Neural crest cell (in vitro differentiated cells): ENCODE measurements at regions not wholly inside any gene's neighbourhood (a gene's known extent, or its start where the extent isn't known, plus 50 kb on each side); places are given as distances from the start of the nearest gene placed in this dataset.

ENCODE experiments used
- DNase-seq: peaks from one replicate; pipeline ENCODE4 v3.0.0; 2021; ENCODE audit warnings: low read depth, mixed read lengths, low spot score
- H3K27ac Mint-ChIP-seq: one replicate; pipeline ENCODE4 v1.8.0; 2021; ENCODE audit warnings: mild to moderate bottlenecking, mixed read lengths; ENCODE audit not compliant: unreplicated experiment
- H3K27me3 Mint-ChIP-seq: 2 replicates; pipeline ENCODE4 v1.8.0; 2021; ENCODE audit warnings: low read depth, mild to moderate bottlenecking, mixed read lengths
- H3K36me3 Mint-ChIP-seq: 2 replicates; pipeline ENCODE4 v1.8.0; 2021; ENCODE audit warnings: low read depth, mild to moderate bottlenecking, mixed read lengths
- H3K4me1 Mint-ChIP-seq: 2 replicates; pipeline ENCODE4 v1.8.0; 2021; ENCODE audit warnings: mixed read lengths
- H3K4me3 Mint-ChIP-seq: one replicate; pipeline ENCODE4 v1.8.0; 2021; ENCODE audit warnings: mild to moderate bottlenecking, mixed read lengths
- H3K9me3 Mint-ChIP-seq: 2 replicates; pipeline ENCODE4 v1.8.0; 2021; ENCODE audit warnings: mixed read lengths
- TF ChIP-seq, protein P1 (sequence below): fragments of 200-600 bp; sonication (generic); conservative IDR thresholded peaks from 2 replicates; pipeline ENCODE4 v1.5.0; 2021; ENCODE audit warnings: antibody characterized with exemption, mild to moderate bottlenecking

DNA sequence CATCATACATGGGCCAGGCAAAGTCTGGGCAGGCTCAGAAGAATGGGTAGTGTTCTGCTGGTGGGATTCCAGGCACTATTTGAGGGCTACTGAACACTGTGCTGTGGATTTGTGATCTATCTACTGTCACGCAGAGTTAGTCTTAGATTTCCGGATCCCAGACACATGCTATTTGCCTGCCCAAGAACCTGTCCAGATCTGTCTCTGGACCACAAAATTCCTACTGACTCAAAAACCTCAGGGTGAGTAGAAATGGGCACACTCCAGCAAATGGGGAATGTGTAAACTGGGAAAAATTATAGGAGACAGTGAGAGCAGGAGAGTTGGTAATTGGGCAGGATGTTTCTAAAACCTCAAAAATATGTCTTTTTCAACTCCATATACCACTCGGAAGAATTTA lies 129.9 kb downstream of the GALC start:
- Mint-ChIP-seq H3K4me1 (peaks cover 7% of the 10 kb centered on the region), H3K9me3 (peaks cover 8% of the 10 kb centered on the region), H3K36me3 (no peaks in the 10 kb centered on the region)

DNA sequence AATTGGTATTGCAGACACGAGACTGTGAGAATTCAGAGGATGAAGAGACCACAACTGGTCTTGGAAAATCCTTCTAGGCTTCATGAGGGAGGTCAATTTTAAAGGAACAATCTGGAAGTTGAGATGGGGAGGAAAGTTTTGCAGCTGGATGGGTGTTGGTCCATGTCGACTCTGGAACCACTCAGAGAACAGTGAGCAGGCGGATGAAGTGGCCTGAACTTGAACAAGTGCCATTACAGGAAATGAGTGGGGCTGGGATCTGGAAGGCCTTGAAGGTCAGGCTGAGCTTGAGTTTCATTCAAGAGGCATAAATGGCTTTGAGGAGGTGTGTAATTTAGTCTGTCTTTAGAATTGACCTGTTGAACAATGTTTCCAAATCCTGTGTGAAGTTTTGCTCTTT lies 140.9 kb downstream of the GALC start:
- Mint-ChIP-seq H3K36me3 (no peaks in the 10 kb centered on the region), H3K4me3 (no peak overlapping the region), H3K9me3 (peaks cover 4% of the 10 kb centered on the region), H3K4me1 (no peaks in the 10 kb centered on the region), H3K27ac (no peak overlapping the region), H3K27me3 (peaks cover 9% of the 10 kb centered on the region)
- no peak for DNase-seq
- TF ChIP-seq, protein P1, sequence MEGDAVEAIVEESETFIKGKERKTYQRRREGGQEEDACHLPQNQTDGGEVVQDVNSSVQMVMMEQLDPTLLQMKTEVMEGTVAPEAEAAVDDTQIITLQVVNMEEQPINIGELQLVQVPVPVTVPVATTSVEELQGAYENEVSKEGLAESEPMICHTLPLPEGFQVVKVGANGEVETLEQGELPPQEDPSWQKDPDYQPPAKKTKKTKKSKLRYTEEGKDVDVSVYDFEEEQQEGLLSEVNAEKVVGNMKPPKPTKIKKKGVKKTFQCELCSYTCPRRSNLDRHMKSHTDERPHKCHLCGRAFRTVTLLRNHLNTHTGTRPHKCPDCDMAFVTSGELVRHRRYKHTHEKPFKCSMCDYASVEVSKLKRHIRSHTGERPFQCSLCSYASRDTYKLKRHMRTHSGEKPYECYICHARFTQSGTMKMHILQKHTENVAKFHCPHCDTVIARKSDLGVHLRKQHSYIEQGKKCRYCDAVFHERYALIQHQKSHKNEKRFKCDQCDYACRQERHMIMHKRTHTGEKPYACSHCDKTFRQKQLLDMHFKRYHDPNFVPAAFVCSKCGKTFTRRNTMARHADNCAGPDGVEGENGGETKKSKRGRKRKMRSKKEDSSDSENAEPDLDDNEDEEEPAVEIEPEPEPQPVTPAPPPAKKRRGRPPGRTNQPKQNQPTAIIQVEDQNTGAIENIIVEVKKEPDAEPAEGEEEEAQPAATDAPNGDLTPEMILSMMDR, result no peak

More for the DNA sequence above, 129.9 kb downstream of the GALC start:
- no peak overlapping the region for H3K4me3 Mint-ChIP-seq
- TF ChIP-seq, protein P1, result no peak
- no peak for DNase-seq
- H3K27me3 Mint-ChIP-seq, result no peaks in the 10 kb centered on the region
- no peak overlapping the region for H3K27ac Mint-ChIP-seq

DNA sequence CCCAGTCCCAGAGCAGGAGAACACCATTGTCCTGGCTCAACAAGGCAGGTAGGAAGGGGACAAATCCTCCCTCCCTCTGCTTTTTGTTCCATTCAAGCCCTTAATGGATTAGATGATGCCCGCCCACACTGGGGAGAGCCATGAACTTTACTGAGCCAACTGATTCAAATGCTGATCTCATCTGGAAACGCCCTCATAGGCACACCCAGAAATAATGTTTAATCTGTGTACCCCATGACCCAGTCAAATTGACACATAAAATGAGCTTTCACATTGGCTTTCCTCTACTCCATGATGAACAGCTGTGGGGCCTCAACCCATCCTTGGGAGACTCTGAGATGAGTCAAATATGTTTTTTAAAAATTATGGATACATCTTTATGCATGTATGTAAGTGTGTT lies 141.8 kb downstream of the GALC start:
- no peaks in the 10 kb centered on the region for H3K4me1 Mint-ChIP-seq
- H3K4me3 Mint-ChIP-seq, result no peak overlapping the region
- H3K27ac Mint-ChIP-seq, result no peak overlapping the region
- peaks cover 4% of the 10 kb centered on the region for H3K9me3 Mint-ChIP-seq
- peaks cover 8% of the 10 kb centered on the region for H3K27me3 Mint-ChIP-seq
- no peaks in the 10 kb centered on the region for H3K36me3 Mint-ChIP-seq
- TF ChIP-seq, protein P1, result no peak
- no peak for DNase-seq

DNA sequence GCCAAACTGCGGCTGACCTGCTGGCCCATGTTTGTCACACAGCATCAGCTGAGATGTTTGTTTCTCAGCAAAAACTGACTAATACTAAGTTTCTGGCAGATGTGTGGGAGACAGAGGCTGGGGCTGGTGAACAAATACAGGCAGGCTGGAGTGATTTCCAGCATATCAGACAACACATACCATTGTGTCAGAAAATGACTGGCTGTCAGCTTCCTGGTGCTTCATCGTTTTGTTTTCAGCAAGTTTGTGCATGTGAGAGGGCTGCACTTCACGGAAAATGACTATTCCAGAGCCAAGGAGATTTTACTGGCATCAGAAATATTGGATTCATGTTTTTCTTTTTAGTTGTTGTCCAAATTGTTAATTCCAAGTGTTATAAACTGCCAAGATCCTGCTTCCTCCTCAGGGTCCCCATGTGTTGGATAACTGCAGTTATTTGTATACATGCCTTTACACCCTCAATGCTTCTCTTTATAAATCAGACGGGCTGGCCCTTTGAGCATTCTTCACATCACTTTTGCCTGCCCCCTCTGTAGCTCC lies 145.7 kb downstream of the GALC start:
- no peaks in the 10 kb centered on the region for H3K36me3 Mint-ChIP-seq
- H3K9me3 Mint-ChIP-seq, result peaks cover 3% of the 10 kb centered on the region
- H3K4me1 Mint-ChIP-seq, result no peaks in the 10 kb centered on the region
- H3K27me3 Mint-ChIP-seq, result peaks cover 5% of the 10 kb centered on the region
- H3K4me3 Mint-ChIP-seq, result no peak overlapping the region
- TF ChIP-seq, protein P1, result no peak
- DNase-seq, result no peak
- no peak overlapping the region for H3K27ac Mint-ChIP-seq

DNA sequence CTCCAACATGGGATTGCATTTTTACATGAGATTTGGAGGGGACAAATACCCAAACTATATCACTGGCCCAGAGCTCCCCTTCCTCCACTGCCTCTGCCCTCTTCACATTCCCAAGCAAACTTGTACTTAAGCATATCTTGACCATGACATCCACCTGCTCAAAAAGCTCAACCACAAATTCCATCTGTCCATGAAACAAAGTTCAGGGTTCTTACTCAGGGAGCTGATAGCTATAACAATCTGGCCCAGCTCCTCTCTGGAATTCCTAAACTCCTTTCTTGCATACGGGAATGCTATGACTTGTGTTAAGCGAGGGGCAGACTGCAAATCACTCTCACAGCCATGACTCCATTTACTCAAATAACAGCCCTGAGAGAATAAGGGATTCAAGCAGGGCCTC lies 152.1 kb downstream of the GALC start:
- H3K36me3 Mint-ChIP-seq, result no peaks in the 10 kb centered on the region
- TF ChIP-seq, protein P1, result no peak
- H3K9me3 Mint-ChIP-seq, result no peaks in the 10 kb centered on the region
- H3K27ac Mint-ChIP-seq, result no peak overlapping the region
- H3K4me1 Mint-ChIP-seq, result peaks cover 8% of the 10 kb centered on the region
- H3K4me3 Mint-ChIP-seq, result no peak overlapping the region
- no peak for DNase-seq
- peaks cover 2% of the 10 kb centered on the region for H3K27me3 Mint-ChIP-seq
